Small intestine (tissue), 7 donors: ENCODE measurements at regions not wholly inside any gene's neighbourhood (a gene's known extent, or its start where the extent isn't known, plus 50 kb on each side); places are given as distances from the start of the nearest gene placed in this dataset.

Experiments used
- DNase-seq, 2 donors: peaks; one replicate each; pipeline versions ENCODE4 v3.0.0 to v3.0.0-alpha.2; 2013
- FAIRE-seq: peaks from 2 replicates; lab custom pipeline; 2012; peaks lifted over from hg19 to GRCh38; lab: Jason Lieb, UNC
- H3K27ac ChIP-seq, 3 donors: one replicate each; pipeline ENCODE4 v1.5.1; 2013; ENCODE audit warnings: low read length in 2 of 3, mild to moderate bottlenecking in 2 of 3, control low read depth in 1 of 3, inconsistent platforms in 1 of 3, low read depth in 1 of 3, moderate library complexity in 1 of 3
- H3K27me3 ChIP-seq, 3 donors: one replicate each; pipeline ENCODE4 v1.6.1; 2013; ENCODE audit warnings: low read length in 3 of 3, inconsistent platforms in 1 of 3; ENCODE audit not compliant: control insufficient read depth in 3 of 3, insufficient read depth in 3 of 3
- H3K36me3 ChIP-seq, 3 donors: one replicate each; pipeline ENCODE4 v1.6.1; 2013; ENCODE audit warnings: low read length in 3 of 3, inconsistent platforms in 1 of 3, low read depth in 1 of 3, mild to moderate bottlenecking in 1 of 3, moderate library complexity in 1 of 3; ENCODE audit not compliant: control insufficient read depth in 3 of 3, insufficient read depth in 2 of 3
- H3K4me1 ChIP-seq, 3 donors: one replicate each; pipeline ENCODE4 v1.6.1; 2013; ENCODE audit warnings: low read length in 2 of 3, inconsistent platforms in 1 of 3, low read depth in 1 of 3, mild to moderate bottlenecking in 1 of 3, moderate library complexity in 1 of 3; ENCODE audit not compliant: control insufficient read depth in 3 of 3, insufficient read depth in 2 of 3
- H3K4me3 ChIP-seq, 3 donors: one replicate each; pipeline ENCODE4 v1.5.1; 2013; ENCODE audit warnings: low read length in 3 of 3, control low read depth in 1 of 3, inconsistent platforms in 1 of 3, low read depth in 1 of 3, mild to moderate bottlenecking in 1 of 3, moderate library complexity in 1 of 3
- H3K9me3 ChIP-seq, 2 donors: one replicate each; pipeline ENCODE4 v1.6.1; 2013; ENCODE audit warnings: low read depth in 1 of 2, low read length in 1 of 2; ENCODE audit not compliant: control insufficient read depth in 2 of 2, insufficient read depth in 1 of 2
- WGBS, 3 donors: extraction: QIAGEN DNeasy Blood & Tissue Kit; methylation state at CpG; one replicate each; pipeline ENCODE4 v1.1.7; 2013; 5-methylcytosine and 5-hydroxymethylcytosine counted together
- donor health status: healthy with polysubstance abuse.
- donor health status: control.
- donor health status: control.
- donor health status: Bipolar disorder and iron deficiency.
- donor health status: healthy.

GRCh38 chr20:17849138-17849900 is 119.3 kb downstream of the SNX5 start:
- Histone ChIP-seq H3K9me3 (peaks cover 0 to 12% of the 10 kb centered on the region in 2 donors), H3K36me3 (no peaks in the 10 kb centered on the region), H3K4me1 (peaks cover 5 to 63% (median 9%) of the 10 kb centered on the region in 3 donors), H3K27ac (peak overlapping the region in 2 of 3 donors; percentile 62 to 81), H3K27me3 (no peaks in the 10 kb centered on the region), H3K4me3 (no peak overlapping the region)
- DNase-seq (peak in 1 of 2 donors; percentile 65), FAIRE-seq (no peak)
- WGBS, 3 donors: 65 to 79% (median 78%) methylated on average over 6 of the region's 6 CpGs

- peaks cover 0 to 12% of the 10 kb centered on the region in 2 donors for H3K9me3 ChIP-seq
- peak; percentile 49 to 57 for DNase-seq
- no peaks in the 10 kb centered on the region for H3K27me3 ChIP-seq
- WGBS, 3 donors: 36 to 59% (median 41%) methylated on average over 4 of the region's 4 CpGs
- no peaks in the 10 kb centered on the region for H3K36me3 ChIP-seq
- H3K4me1 ChIP-seq: peaks cover 5 to 59% (median 7%) of the 10 kb centered on the region in 3 donors
- H3K4me3 ChIP-seq: no peak overlapping the region
- H3K27ac ChIP-seq: peak overlapping the region in 2 of 3 donors; percentile 62 to 81
- no peak for FAIRE-seq
These were observed 120.1 kb downstream of the SNX5 start for GRCh38 chr20:17848249-17849048.

- Histone ChIP-seq H3K4me3 (no peak overlapping the region), H3K27ac (peak overlapping the region in 2 of 3 donors; percentile 22 to 25), H3K36me3 (no peaks in the 10 kb centered on the region), H3K4me1 (peaks cover 5 to 42% (median 7%) of the 10 kb centered on the region in 3 donors), H3K27me3 (no peaks in the 10 kb centered on the region), H3K9me3 (peaks cover 0 to 12% of the 10 kb centered on the region in 2 donors)
- WGBS, 3 donors: 55 to 61% (median 58%) methylated on average over 9 to 10 of the region's 10 CpGs
- DNase-seq: peak; percentile 56 to 76
- FAIRE-seq: no peak
These were observed 122.7 kb downstream of the SNX5 start for GRCh38 chr20:17845701-17846475.

DNA sequence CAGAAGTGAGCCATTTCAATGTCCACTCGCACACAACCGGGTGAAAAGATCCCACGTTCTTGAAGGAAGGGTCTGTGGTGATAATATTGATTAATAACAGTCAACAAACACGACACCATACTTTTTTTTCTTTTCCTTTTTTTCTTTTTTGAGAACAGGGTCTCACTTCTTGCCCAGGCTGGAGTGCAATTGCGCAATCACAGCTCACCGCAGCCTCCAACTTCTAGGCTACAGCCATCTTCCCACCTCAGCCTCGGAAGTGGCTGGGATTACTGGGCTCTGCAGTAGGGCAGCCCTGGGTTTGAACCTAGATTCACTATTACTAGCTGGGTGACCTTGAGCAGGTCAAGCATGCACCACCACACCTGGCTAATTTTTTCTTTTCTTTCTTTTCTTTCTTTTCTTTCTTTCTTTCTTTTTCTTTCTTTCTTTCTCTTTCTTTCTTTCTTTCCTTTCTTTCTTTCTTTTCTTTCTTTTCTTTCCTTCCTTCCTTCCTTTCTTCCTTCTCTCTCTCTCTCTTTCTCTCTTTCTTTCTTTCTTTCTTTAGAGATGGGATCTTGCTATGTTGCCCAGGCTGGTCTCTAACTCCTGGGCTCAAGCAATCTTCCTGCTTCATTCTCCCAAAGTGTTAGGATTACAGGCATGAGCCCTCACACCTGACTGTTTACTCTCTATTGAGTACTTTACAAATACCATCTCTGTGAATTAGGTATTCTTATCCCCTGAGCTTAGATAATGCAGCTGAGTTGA is 123.9 kb downstream of the SNX5 start:
- Histone ChIP-seq H3K27me3 (no peaks in the 10 kb centered on the region), H3K4me3 (no peak overlapping the region), H3K36me3 (no peaks in the 10 kb centered on the region), H3K27ac (no peak overlapping the region), H3K9me3 (peaks cover 0 to 9% of the 10 kb centered on the region in 2 donors), H3K4me1 (peaks cover 5 to 32% (median 7%) of the 10 kb centered on the region in 3 donors)
- DNase-seq (no peak), FAIRE-seq (no peak)
- WGBS, 3 donors: 78 to 82% (median 81%) methylated on average over 7 of the region's 7 CpGs

GRCh38 chr20:17844133-17844429 is 124.5 kb downstream of the SNX5 start:
- H3K9me3 ChIP-seq: peaks cover 0 to 4% of the 10 kb centered on the region in 2 donors
- WGBS, 3 donors: 95 to 100% (median 100%) methylated on average over 1 of the region's 1 CpG
- H3K4me1 ChIP-seq: peaks cover 5 to 26% (median 7%) of the 10 kb centered on the region in 3 donors
- FAIRE-seq (no peak), DNase-seq (no peak)
- no peaks in the 10 kb centered on the region for H3K27me3 ChIP-seq
- H3K36me3 ChIP-seq: no peaks in the 10 kb centered on the region
- H3K27ac ChIP-seq: peak overlapping the region in 1 of 3 donors; percentile 73
- no peak overlapping the region for H3K4me3 ChIP-seq

DNA sequence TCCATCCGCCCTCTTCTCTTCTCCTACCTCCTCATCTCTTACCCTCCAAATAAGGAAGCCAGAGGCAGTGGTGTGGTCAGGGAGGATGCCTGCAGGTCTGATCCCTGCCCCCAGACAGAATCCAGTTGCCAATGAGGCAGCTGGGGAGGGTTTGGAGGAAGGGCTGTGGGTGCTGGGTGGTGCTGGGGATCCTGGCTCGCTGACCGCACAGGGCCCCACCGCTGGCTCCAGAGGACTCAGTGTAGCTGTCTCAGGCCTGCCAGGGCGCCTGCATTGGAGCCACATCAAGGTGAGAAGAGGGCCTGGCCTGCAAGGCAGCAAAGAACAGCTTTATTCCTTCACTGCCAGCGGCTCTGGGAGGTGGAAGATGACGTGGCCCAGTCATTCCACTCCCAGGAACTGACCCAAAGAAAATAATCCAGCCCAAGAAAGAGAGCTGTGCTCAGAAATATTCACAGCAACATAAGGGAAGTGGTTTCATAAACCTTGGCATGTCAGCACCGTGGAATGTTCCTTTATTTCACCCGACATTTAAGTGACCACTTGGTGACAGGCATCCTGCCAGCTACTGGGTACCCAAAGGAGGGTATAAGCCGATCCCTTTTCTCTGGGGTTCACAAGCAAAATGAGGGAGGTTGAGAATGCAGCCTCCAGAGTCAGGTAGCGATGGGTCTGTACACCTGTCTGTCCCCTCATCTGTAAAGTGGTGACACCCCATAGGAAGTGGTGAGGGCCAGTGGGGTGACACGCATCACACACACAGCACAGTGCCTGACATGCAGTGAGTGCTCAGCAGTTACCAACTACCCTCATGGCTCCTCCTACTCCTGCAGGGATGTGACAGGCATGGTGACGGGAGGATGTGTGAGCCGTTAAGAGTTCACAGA is 125.1 kb downstream of the SNX5 start:
- peaks cover 3 to 20% (median 5%) of the 10 kb centered on the region in 3 donors for H3K4me1 ChIP-seq

DNA sequence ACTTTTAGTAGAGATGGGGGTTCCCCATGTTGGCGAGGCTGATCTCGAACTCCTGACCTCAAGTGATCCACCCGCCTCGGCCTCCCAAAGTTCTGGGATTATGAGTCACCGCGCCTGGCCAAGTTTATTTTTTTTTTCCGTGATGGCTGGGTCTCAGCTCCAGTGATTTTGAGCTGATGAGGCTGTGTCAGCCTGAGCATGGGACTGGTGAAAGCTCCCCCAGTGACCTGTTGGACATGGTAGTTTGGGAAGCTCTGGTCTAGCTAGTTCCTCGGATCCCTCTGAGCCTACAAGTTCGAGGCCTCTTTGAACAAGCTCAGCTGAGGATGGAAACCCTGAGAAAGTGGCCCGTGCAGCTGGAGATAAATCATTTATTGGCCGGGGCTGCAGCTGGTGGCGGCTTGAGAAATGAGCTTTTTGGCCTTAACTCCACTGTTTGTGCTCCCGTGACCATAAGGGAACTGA is 126.8 kb downstream of the SNX5 start:
- no peak for FAIRE-seq

More for the DNA sequence above, 125.1 kb downstream of the SNX5 start:
- H3K27me3 ChIP-seq: no peaks in the 10 kb centered on the region
- 68 to 83% (median 76%) methylated on average over 13 to 14 of the region's 14 CpGs for WGBS, 3 donors
- FAIRE-seq: no peak
- H3K27ac ChIP-seq: peak overlapping the region in 2 of 3 donors; percentile 15 to 73
- DNase-seq: no peak
- H3K36me3 ChIP-seq: no peaks in the 10 kb centered on the region
- peaks cover 0 to 4% of the 10 kb centered on the region in 2 donors for H3K9me3 ChIP-seq
- no peak overlapping the region for H3K4me3 ChIP-seq

More for the DNA sequence above, 126.8 kb downstream of the SNX5 start:
- Histone ChIP-seq H3K27me3 (no peaks in the 10 kb centered on the region), H3K9me3 (peaks cover 0 to 4% of the 10 kb centered on the region in 2 donors), H3K36me3 (no peaks in the 10 kb centered on the region), H3K27ac (peak overlapping the region in 2 of 3 donors; percentile 50 to 52), H3K4me1 (peaks cover 2 to 16% (median 3%) of the 10 kb centered on the region in 3 donors), H3K4me3 (no peak overlapping the region)
- no peak for DNase-seq
- 53 to 72% (median 67%) methylated on average over 13 of the region's 13 CpGs for WGBS, 3 donors
